Esophagus squamous epithelium (tissue), 4 donors: ENCODE measurements at regions not wholly inside any gene's neighbourhood (a gene's known extent, or its start where the extent isn't known, plus 50 kb on each side); places are given as distances from the start of the nearest gene placed in this dataset.

ENCODE experiments used
- POLR2A ChIP-seq, 4 donors: fragments of 450-650 bp; IDR thresholded peaks; one replicate each; pipeline ENCODE4 v1.6.1; 2017; ENCODE audit warnings: antibody characterized with exemption in 4 of 4, mild to moderate bottlenecking in 4 of 4, moderate library complexity in 3 of 4
- TF ChIP-seq, protein P1 (sequence below), 6 experiments: fragments of 450-650 bp in 4 of 6; fragments of 200-600 bp in 2 of 6; sonication (generic) in 2 of 6; IDR thresholded peaks; one replicate each; pipeline ENCODE4 v1.5.1; 2016 to 2019; ENCODE audit warnings: antibody characterized with exemption in 6 of 6, mild to moderate bottlenecking in 4 of 6, moderate library complexity in 4 of 6

DNA sequence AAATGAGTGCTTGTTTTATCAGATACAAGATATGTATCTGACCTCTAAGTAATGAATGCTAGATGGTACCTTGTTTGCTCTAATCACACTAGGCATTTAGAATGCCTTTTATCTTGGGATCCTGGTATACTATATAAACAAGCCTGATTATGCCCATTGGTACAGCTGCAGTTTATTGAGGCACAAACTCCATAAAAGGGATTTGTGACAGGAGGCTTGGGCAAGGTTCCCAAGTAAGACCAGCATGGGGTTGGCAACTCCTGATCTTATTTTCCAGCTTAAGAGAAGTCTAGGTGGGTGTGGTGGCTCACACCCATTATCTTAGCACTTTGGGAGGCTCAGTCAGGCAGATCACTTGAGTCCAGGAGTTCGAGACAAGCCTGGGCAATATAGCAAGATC is 93.9 kb upstream of the DMRT1 start:
- TF ChIP-seq POLR2A (IDR thresholded peaks at IDR 0.05) = no peak
- TF ChIP-seq, protein P1, sequence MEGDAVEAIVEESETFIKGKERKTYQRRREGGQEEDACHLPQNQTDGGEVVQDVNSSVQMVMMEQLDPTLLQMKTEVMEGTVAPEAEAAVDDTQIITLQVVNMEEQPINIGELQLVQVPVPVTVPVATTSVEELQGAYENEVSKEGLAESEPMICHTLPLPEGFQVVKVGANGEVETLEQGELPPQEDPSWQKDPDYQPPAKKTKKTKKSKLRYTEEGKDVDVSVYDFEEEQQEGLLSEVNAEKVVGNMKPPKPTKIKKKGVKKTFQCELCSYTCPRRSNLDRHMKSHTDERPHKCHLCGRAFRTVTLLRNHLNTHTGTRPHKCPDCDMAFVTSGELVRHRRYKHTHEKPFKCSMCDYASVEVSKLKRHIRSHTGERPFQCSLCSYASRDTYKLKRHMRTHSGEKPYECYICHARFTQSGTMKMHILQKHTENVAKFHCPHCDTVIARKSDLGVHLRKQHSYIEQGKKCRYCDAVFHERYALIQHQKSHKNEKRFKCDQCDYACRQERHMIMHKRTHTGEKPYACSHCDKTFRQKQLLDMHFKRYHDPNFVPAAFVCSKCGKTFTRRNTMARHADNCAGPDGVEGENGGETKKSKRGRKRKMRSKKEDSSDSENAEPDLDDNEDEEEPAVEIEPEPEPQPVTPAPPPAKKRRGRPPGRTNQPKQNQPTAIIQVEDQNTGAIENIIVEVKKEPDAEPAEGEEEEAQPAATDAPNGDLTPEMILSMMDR (IDR thresholded peaks at IDR 0.05) = no peak
